HG03354 (cell line): ENCODE measurements at regions not wholly inside any gene's neighbourhood (a gene's known extent, or its start where the extent isn't known, plus 50 kb on each side); places are given as distances from the start of the nearest gene placed in this dataset.

Source experiments
- ATAC-seq: cut with Tn5 transposase; IDR thresholded peaks from one replicate; pipeline ENCODE4 v1.9.1; 2021; ENCODE audit warnings: mild to moderate bottlenecking; ENCODE audit not compliant: unreplicated experiment, poor library complexity, severe bottlenecking

DNA sequence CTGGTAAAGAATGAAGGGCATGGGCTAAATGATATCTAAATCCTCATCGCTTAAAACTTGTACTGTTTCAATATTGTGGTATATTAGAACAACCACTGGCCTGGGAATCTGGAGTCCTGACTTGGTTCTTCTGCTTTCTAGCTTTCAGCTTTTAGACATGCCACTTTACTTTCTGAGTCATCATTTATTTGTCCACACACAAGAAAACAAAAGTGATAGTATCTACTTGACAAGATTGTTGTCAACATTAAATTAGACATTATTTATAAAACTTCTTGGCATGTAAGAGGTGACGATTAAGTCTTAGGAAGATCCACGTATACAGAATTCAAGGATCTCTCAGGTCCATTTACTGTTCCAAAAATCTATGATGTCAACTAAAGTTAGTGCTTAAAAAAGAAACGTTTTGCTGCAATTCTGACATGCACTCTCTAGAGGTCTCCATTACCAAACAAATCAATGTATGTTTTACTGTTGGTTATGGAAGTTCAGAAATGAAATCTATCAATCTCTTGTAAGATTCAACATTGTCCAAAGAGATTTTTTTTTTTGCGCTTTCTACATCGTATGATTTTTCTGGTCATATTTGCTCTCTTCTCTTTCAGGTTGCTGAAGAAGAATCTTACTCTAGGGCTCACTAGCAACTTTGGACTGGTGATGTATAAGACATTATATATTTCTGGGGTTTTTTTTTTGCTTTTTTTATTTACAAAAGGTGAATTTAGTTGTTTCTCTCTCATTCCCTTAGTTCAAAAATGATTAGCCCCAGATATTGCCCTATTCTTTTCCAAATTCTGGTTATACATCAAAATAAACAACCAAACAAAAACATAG is 53.6 kb upstream of the DYNC1I1 start:
- ATAC-seq, result no peak

DNA sequence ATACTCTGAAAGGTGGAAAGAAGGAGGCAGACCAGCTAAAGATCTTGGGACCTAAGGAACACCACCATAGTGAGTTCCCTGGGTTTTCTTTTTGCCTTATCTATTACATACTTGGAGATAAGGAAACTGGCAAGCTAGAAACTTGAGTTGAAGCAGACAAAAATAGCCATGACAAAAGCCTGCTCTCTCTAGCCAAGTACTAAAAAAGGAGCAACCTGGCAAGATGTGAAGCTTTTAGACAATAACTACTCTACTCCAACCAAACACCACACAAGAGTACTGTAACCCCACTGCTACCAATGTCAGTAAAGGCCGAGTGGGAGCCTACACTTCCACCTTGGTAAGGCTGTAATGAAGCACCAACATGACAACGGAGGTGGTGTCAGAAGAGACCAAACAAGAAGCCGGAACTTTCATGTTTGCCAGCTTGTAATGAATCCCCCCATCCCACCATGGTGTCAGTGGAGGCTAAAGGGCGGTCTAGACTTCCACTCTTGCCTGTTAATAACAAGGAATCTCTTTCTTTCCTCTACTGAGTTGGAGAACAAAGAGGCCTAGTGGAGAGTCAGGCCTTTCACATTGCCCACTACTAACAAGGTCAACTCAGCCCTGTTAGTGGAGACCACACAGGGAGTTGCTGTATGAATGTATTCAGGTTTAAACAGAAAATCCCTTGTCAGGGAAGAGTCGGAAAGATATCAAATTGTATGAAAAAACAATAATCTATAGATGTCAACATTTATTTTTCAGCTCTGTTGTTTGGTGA is 55.8 kb upstream of the DYNC1I1 start:
- ATAC-seq, result no peak

DNA sequence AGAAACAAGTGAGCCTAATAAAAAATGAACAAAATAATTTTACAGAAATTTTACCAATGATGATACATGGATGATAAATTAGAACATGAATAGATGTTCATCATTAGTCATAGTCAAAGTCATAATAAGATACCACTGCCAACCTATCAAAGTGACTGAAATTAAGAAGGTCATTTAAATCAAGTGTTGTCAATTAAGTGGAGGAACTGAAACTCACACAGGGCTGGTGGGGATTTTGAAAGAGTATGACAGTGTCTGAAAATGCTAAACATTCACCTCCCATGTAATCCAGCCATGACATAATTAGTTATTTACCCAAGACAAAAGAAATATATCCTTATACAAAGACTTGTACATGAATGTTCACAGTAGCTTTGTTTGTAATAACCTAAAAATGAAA is 57.1 kb upstream of the DYNC1I1 start:
- ATAC-seq, result peak; percentile 82

DNA sequence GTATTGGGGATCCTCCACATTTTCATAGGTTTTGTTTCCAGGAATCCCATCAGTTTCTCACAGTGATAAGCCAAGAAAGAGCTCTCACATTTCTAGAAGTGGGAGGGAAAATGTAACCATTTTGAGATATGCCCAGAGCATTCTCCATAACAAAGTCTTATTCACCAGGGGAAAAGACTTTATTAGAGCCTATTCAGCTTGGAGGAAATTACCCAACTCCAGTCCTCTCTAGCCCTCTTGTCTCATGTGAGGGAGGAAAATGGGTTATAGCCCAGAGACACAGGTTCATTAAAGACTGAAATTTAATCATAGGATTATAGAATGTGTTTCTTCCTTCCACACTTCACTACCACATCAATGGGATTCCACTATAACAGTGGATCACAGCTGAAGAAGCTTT is 61.6 kb upstream of the DYNC1I1 start:
- ATAC-seq, result no peak

DNA sequence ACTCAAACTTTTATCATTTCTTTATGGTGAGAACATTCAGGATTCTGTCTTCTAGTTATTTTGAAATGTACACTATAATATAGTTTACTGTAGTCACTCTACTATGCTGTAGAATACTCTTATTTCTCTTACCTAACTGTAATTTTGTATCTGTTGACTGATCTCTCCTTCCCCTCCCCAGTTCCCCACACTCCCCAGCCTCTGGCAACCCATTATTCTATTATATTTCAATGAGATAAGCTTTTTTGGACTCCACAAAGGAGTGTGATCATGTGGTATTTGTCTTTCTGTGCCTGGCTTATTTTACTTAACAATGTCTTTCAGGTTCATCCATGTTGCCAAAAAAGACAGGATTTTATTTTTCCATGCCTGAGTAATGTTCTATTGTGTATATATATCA is 71.4 kb upstream of the DYNC1I1 start:
- ATAC-seq, result no peak

DNA sequence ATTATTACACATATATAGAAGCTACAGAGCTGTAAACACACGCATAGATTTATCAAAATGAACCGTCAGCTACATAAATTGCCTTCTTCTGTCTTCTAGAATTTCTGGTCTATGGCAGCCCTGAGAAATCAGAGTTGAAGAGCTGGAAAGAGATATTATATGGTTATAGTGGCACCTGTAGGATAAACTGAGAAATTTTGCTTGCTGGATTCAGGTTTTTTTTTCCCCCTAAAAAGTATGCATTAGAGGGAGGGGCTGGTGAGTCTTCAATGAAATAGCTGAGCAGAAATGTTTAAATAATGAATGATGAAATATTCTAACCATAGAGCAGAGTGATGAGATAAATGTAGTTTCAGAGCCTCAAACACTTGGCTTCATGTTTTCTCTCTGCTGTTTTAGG is 78.0 kb upstream of the DYNC1I1 start:
- ATAC-seq, result no peak

DNA sequence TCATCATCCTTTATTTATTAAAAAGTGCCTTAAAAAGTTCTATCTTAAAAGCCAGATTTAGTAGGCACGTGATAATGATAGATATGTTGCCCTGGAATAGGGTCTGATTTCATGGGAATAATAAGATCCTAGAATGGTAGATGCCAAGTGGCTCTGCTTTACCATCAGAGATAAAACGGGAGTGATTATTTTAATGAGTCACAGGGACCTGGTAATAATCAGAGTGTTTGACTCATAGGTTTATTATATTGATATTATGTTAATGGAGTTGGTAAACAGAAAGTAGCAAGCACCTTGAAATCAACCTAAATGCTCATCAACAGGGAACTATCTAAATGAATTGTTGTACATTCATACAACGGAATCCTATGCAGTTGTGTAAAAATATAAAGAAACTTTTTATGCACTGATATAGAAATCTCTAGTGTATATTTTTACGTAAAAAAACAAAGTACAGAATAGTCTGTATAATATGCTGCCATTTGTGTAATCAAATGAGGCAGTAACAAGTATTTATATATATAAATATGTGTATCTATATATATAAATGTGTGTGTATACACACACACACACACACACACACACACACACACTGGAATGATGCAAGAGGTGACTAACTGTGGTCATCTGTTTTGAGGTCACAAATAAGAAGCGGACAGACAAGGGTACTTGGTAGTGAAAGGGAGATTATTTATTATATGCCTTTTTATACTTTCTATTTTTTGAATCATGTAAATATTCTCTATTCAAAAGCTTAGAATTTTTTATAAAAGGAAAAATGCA is 78.6 kb upstream of the DYNC1I1 start:
- ATAC-seq, result no peak

DNA sequence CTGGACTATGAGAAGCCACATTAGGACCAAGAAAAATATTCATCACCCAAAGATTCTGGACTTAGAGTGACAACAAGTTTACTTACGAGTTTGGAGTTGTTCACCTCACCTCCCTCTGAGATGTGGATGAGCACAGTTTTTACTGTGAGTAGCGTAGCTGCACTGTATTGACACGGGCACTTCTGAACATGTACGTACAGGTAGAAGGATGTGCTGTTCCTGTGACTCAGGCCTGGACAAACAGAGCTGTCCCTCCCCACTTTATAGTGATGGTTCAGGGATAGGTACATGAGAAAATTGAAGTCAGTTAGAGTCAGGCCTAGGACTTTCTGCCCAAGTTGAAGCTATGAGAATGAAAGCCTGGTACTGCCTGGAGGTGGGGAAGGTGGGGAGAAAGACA is 80.9 kb upstream of the DYNC1I1 start:
- ATAC-seq, result no peak

DNA sequence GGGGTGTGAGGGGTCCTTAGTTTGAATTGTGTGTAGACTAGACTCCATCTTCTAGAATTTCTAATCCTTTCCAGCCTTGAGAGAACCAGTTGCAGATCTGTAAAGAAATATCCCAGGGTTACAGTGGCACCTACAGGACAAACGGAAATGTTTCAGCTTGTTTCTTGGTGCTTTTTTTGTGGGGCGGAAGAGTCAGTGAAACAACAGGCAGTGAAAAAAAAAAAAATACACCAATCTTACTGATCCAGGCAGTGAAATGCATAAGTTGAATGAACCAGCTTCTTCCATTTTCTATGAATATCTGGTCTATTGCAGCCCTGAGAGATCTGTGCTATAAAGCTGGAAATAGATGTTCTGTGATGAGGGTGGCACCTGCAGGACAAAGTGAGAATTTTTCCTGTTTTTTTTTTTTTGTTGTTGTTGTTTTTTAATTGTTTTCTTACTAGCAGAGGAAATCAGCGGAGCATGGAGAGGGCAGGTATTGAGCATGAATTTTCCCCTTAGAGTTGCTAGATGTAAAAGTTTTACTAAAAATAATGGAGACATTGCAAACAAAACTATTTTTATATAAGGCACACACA is 81.9 kb upstream of the DYNC1I1 start:
- peak; percentile 82 for ATAC-seq

DNA sequence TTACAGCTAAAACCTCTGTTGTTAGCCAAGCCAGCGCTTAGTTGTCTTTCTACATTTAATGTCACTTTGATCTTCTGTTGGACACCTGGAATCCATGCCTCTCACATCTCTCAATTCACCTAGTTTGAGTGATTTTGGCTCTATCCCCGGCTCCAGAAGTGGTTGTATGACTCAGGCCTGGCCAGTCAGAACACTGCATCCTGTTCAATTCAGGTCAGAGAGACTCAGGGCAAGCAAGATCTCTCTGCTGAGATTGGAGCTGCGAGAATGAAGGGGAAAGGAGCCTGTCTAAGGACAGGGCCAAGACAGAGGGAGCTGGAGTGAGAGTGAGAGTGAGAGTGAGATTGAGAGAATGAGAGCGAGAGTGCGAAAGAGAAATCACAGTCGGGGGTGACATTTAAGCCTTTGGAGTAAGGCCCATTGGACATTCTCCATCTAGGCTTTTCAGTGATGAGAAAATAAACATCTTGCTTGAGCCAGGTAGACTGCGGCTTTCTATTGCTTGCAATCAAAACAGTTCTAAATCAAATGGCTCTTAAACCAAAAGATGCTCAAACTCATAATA is 83.3 kb upstream of the DYNC1I1 start:
- no peak for ATAC-seq

DNA sequence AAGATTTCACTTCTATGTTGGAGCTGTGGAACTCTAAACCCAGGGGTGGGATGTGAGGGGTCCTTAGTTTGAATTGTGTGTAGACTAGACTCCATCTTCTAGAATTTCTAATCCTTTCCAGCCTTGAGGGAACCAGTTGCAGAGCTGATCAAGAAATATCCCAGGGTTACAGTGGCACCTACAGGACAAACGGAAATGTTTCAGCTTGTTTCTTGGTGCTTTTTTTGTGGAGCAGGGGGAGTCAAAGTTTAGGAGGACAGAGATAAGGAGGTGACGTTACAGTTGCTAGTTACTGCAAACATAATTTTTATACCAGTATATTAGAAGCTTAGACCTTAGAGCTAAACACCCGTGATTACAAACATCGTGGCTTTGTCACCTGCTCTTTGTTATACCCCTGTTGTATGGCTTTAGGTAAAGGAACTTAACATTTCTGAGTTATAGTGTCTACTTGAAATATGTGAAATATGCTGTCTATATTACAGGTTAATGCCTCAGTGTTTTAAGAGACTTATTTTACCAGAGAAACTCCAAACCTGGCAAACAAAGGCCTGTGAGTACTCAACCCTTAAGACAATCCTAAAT is 84.5 kb upstream of the DYNC1I1 start:
- ATAC-seq, result peak; percentile 48

DNA sequence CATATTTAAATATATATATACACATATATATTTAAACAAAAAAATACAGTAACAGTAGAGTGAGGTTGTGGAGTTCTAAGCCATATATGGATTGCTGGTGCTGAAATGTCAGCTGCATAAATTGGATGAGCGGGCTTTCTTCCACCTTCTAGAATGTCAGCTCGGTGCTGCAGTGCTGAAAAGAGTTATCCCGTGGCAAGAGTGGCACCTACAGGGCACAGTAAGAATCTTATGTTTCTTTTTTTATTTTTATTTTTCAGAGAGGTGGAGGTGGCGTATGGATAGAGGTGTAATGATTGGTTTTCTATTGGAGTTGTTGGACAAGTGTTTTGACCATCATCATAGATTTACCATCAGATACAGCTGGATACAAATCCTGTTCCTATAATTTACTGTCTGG is 86.2 kb upstream of the DYNC1I1 start:
- ATAC-seq, result no peak

DNA sequence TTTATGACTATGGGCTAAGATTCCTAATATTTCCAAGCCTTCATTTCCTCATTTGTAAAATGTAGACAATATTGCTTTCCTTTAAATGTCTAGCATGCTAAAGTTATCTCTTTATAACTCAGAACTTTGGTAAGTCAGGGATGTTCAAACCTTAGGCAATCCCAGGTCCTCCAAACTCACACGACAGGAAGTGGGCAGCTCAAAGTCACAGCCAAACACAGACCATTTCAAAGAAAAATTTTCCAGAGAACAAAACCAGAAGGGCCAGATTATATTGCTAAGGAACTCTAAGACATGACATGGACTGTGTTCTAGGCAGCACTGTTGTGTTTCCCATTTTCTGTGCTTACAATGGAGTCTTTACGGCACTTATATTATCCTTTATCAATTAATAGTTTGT is 87.8 kb upstream of the DYNC1I1 start:
- ATAC-seq, result no peak

DNA sequence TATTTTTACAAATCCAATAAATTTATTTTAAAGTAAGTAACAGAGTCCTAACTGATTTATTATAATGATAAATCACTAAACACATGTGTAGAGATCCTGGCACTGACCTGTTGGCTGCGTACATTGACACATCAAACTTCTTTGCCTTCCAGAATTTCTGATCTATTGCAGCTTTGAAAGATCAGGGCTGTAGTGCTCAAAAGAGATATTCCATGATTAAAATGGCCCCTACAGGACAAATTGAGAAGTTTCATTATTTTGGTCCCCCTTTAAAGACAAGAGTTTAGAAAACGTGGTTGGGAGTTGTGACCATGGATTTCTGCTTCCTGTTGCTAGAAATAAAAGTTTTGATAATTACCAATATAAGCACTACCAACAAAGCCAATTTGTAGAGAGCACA is 87.7 kb upstream of the PDK4 start:
- peak; percentile 48 for ATAC-seq

DNA sequence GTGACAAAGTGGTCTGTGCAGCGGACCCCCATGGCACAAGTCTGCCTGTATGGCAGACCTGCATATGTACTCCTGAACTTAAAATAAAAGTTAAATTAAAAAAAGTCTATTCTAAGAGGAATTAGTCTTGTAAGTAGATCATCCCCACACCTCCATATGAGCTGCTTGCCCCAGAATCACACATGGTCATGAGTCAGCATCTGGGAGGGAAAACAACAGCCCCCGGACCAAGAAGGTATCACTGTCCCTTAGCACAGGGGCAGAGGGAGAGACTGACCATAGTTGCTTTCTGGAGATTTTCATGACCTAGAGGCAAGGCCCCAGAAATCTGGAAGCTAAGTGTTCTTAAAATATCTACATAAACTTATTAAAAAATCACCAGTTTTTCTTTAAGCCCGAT is 86.6 kb upstream of the PDK4 start:
- no peak for ATAC-seq

DNA sequence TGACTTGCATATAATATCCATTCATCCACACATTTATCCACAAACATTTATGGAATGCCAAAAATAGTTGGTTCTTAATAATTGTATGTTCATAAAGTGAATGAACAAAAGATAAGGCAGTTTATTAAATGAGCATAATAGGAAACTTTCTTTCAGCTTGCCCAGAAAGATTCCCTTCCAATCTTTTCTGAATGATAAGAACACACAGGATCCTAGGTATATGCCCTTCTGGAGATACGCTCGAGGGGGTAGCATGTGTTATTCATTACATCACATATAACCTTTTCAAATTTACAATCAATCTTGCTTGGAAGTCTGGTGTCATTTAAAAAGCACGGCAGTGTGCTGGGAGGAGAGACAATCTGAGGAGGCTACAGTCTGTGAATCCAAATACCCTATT is 80.4 kb upstream of the PDK4 start:
- ATAC-seq, result no peak

DNA sequence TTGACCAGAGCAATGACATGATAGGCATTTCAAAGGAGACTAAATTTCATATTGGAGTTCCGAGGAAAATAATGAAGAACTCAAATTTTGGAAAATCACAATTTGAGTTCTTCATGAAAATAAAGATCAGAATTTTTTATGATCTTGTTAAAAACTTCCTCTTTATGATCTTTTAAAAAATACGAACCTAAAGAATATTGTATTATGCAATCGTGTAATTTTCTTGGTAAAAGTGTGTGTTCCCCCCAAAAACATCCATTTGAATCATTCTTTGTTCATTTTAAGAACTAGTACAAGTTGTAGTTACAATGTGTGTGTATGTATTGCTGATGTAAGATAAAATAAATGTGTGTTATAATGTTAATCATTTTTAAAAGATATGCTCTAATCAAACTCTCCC is 79.3 kb upstream of the PDK4 start:
- no peak for ATAC-seq

DNA sequence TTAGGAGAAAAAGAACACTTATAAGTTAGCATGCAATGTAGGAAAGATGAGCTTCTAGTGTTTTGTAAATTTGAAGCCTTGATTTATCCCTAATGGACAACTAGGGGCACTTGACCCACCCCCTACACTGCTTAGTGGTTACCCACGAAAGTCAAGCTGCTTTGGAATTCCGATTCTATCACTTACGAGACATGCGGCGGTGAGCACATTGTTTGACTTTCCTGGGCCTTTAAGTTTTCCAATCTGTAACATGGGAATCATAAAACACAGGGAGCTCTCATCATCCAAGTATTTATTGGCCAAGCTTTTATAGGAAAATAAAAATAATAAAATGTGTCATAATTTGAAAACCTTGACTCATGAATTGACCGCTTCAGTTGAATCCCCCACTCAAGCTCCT is 78.7 kb upstream of the PDK4 start:
- ATAC-seq, result no peak

DNA sequence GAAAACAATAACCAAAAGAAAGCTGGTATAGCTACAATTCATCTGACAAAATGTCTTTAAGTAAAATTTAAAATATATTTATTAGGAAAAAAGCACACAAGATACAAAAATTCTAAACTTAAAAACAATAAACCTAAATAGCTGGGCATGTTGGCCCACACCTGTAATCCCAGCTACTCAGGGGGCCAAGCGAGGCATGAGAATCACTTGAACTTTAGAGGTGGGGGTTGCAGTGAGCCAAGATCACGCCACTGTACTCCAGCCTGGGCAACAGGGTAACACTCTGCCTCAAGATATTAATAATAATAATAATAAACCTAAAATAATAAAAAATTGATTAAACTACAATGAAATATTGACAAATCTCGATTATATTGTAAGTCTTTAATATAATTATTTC is 77.8 kb upstream of the PDK4 start:
- no peak for ATAC-seq

DNA sequence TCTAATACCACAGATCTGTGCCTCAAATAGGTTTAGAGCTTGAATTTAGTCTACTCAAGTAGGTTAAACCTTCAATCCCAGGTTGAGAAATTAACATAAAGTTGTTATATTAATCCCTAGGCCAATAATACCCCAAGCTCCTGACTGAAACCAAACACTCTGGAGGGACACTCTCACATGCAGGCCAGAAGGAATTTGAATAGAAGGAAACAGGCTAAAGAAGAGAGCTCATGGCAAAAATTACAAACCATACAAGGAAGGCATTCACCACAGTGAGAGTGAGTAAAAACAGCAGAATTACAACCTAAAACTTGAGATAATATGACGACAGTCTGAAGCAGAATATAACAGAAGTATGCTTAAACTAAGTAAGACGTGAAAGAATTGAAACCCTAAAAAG is 76.1 kb upstream of the PDK4 start:
- no peak for ATAC-seq
